Kidney capillary endothelial cell (primary cell): ENCODE measurements at regions not wholly inside any gene's neighbourhood (a gene's known extent, or its start where the extent isn't known, plus 50 kb on each side); places are given as distances from the start of the nearest gene placed in this dataset.
A peak's percentile ranks its signal among the peaks of the same experiment; 100 is the strongest.

Experiments
- DNase-seq: peaks from one replicate; pipeline ENCODE4 v3.0.0-alpha.2; 2018; ENCODE audit warnings: low spot score

GRCh38 chr12:89185181-89185580 lies 167.1 kb downstream of the DUSP6 start:
- no peak for DNase-seq

GRCh38 chr12:89183985-89184435 lies 168.3 kb downstream of the DUSP6 start:
- DNase-seq, result no peak

- DNase-seq, result peak; percentile 42
Measured at GRCh38 chr12:89181271-89181920, 170.9 kb downstream of the DUSP6 start.

- DNase-seq, result no peak
Measured at GRCh38 chr12:89180496-89180895, 171.8 kb downstream of the DUSP6 start.

GRCh38 chr12:89179983-89180382 lies 172.3 kb downstream of the DUSP6 start:
- no peak for DNase-seq

- no peak for DNase-seq
Measured at GRCh38 chr12:89179245-89179644, 173.1 kb downstream of the DUSP6 start.

GRCh38 chr12:89177802-89178395 lies 174.4 kb downstream of the DUSP6 start:
- DNase-seq, result no peak

GRCh38 chr12:89176676-89177075 lies 175.6 kb downstream of the DUSP6 start:
- no peak for DNase-seq

GRCh38 chr12:89173678-89174077 lies 178.6 kb downstream of the DUSP6 start:
- no peak for DNase-seq

- no peak for DNase-seq
Measured at GRCh38 chr12:89173096-89173495, 179.2 kb downstream of the DUSP6 start.

GRCh38 chr12:89172224-89172623 lies 180.1 kb downstream of the DUSP6 start:
- no peak for DNase-seq

- no peak for DNase-seq
Measured at GRCh38 chr12:89169321-89169720, 183.0 kb downstream of the DUSP6 start.

- DNase-seq, result no peak
Measured at GRCh38 chr12:89167986-89168385, 184.3 kb downstream of the DUSP6 start.

- DNase-seq, result no peak
Measured at GRCh38 chr12:89166525-89166934, 185.8 kb downstream of the DUSP6 start.

GRCh38 chr12:89166121-89166520 lies 186.2 kb downstream of the DUSP6 start:
- DNase-seq, result no peak

- no peak for DNase-seq
Measured at GRCh38 chr12:89165703-89166102, 186.6 kb downstream of the DUSP6 start.

GRCh38 chr12:89163918-89164317 lies 188.4 kb downstream of the DUSP6 start:
- peak; percentile 52 for DNase-seq

GRCh38 chr12:89162589-89163261 lies 189.6 kb downstream of the DUSP6 start:
- peak; percentile 96 for DNase-seq

GRCh38 chr12:89161557-89161956 lies 190.7 kb downstream of the DUSP6 start:
- DNase-seq, result no peak

GRCh38 chr12:89160716-89161123 lies 191.6 kb downstream of the DUSP6 start:
- DNase-seq, result no peak

GRCh38 chr12:89157413-89157812 lies 194.9 kb downstream of the DUSP6 start:
- no peak for DNase-seq

- DNase-seq, result peak; percentile 61
Measured at GRCh38 chr12:89156862-89157262, 195.4 kb downstream of the DUSP6 start.

GRCh38 chr12:89156340-89156739 lies 196.0 kb downstream of the DUSP6 start:
- peak; percentile 46 for DNase-seq
